ENCODE measurements at regions not wholly inside any gene's neighbourhood (a gene's known extent, or its start where the extent isn't known, plus 50 kb on each side); places are given as distances from the start of the nearest gene placed in this dataset.

DNA sequence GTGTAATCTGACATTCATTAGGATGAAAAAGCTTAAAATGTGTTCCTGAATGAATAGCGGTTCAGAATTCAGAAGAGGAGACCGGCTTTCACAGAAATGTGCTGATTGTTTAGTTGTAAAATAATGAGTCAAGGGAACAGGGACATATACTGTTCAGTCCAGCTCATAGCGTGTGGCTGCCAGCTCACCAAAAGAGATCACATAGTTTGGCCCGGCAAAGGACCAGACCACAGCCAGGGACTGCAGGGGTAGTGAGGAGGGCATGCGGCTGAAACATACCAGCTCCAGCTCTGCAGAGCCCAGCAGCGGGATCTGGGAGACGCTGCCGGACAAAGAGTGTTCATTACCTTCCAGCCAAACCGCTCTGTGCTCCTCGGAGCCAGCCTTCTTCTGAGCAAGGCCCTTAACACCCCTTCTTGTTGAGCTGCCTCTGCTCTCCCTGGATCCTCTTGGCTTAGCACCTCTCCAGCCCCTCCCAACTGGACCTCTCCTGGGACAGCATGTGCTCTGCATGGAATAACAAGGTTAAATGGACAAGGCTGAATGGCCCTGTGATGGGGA lies 116.8 kb upstream of the CNTLN start:
- H3K9ac ChIP-seq (ENCODE audit: extremely low read depth, insufficient read length, low read length): no peak overlapping the region
- no peak overlapping the region for H4K8ac ChIP-seq (replicated peaks; ENCODE audit: insufficient read length, low read depth, low read length)
- H2BK20ac ChIP-seq (ENCODE audit: low read depth, low read length, poor library complexity, severe bottlenecking): no peak overlapping the region
- H3K27ac Mint-ChIP-seq: no peak overlapping the region
- no peak overlapping the region for H3K4ac ChIP-seq (ENCODE audit: low read depth, low read length)
- no peak overlapping the region for H3K56ac ChIP-seq (ENCODE audit: insufficient read length, low read depth, low read length)
- no peaks in the 10 kb centered on the region for H3K23me2 ChIP-seq (ENCODE audit: insufficient read length, low read depth, low read length, poor library complexity, severe bottlenecking)
- no peak overlapping the region for H2BK12ac ChIP-seq (ENCODE audit: insufficient read length, low read depth, low read length)
- no peak overlapping the region for H2BK15ac ChIP-seq (ENCODE audit: low read depth, low read length)
- no peak for DNase-seq
- no peak overlapping the region for H3T11ph ChIP-seq (ENCODE audit: low read length)
- no peak overlapping the region for H3K4me2 ChIP-seq (ENCODE audit: insufficient read depth, insufficient read length, low read length)
- 0 out of 2 replicates have a peak, but pooled peaks cover 2% of the 10 kb centered on the region for H3K4me1 ChIP-seq (ENCODE audit: insufficient read depth, low read length)
- H3K9me3 ChIP-seq (ENCODE audit: control insufficient read depth, low read depth, low read length): no peaks in the 10 kb centered on the region
- no peak overlapping the region for H2AK5ac ChIP-seq (ENCODE audit: insufficient read length, low read length)
- no peak overlapping the region for H2AFZ ChIP-seq (ENCODE audit: low read length)
- no peaks in the 10 kb centered on the region for H3K9me3 Mint-ChIP-seq
- TF ChIP-seq, protein P1, sequence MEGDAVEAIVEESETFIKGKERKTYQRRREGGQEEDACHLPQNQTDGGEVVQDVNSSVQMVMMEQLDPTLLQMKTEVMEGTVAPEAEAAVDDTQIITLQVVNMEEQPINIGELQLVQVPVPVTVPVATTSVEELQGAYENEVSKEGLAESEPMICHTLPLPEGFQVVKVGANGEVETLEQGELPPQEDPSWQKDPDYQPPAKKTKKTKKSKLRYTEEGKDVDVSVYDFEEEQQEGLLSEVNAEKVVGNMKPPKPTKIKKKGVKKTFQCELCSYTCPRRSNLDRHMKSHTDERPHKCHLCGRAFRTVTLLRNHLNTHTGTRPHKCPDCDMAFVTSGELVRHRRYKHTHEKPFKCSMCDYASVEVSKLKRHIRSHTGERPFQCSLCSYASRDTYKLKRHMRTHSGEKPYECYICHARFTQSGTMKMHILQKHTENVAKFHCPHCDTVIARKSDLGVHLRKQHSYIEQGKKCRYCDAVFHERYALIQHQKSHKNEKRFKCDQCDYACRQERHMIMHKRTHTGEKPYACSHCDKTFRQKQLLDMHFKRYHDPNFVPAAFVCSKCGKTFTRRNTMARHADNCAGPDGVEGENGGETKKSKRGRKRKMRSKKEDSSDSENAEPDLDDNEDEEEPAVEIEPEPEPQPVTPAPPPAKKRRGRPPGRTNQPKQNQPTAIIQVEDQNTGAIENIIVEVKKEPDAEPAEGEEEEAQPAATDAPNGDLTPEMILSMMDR (conservative IDR thresholded peaks at IDR 0.05): no peak
- H3K14ac ChIP-seq (ENCODE audit: insufficient read depth, low read length): no peak overlapping the region
- H2BK120ac ChIP-seq (ENCODE audit: low read depth, low read length, poor library complexity, severe bottlenecking): no peak overlapping the region
- no peaks in the 10 kb centered on the region for H3K27me3 Mint-ChIP-seq (ENCODE audit: low read depth)
- no peak overlapping the region for H4K5ac ChIP-seq (ENCODE audit: insufficient read length, low read depth, low read length)
- H2BK5ac ChIP-seq (ENCODE audit: insufficient read length, low read length): no peak overlapping the region
- H3K18ac ChIP-seq (ENCODE audit: insufficient read length, low read depth, low read length): no peak overlapping the region
- H3K36me3 Mint-ChIP-seq (ENCODE audit: insufficient read depth in 1 of 3, low read depth in 3 of 3): no peaks in the 10 kb centered on the region; a peak in 1 of 7 replicates
- H3K27me3 ChIP-seq (ENCODE audit: insufficient read depth, low read length): no peaks in the 10 kb centered on the region
- H3K79me2 ChIP-seq (ENCODE audit: insufficient read depth, low read length): no peaks in the 10 kb centered on the region
- no peaks in the 10 kb centered on the region for H4K20me1 ChIP-seq (ENCODE audit: control insufficient read depth, insufficient read depth, insufficient read length)
- no peak overlapping the region for H4K91ac ChIP-seq (ENCODE audit: insufficient read length, low read depth, low read length)
- no peaks in the 10 kb centered on the region for H3K79me1 ChIP-seq (ENCODE audit: insufficient read depth, low read depth, low read length, poor library complexity, severe bottlenecking)
- no CpG with 5 or more reads among the region's 10 CpGs for WGBS (ENCODE audit: extremely low coverage, insufficient read length, low lambda C conversion rate)
- no peak overlapping the region for H3K27ac ChIP-seq (ENCODE audit: insufficient read length, low read depth, low read length)
- H3K23ac ChIP-seq (ENCODE audit: insufficient read length, low read depth, low read length): no peak overlapping the region
- H3K4me1 Mint-ChIP-seq: peaks cover 4 to 8% of the 10 kb centered on the region in 2 experiments
- H3K4me3 Mint-ChIP-seq: no peak overlapping the region
